H1 (cell line): ENCODE measurements at regions not wholly inside any gene's neighbourhood (a gene's known extent, or its start where the extent isn't known, plus 50 kb on each side); places are given as distances from the start of the nearest gene placed in this dataset.

ENCODE experiments used
- BACH1 ChIP-seq: IDR thresholded peaks from 2 replicates; pipeline ENCODE4 v1.6.1; 2012; ENCODE audit warnings: low read length, improper control_type of control experiment
- CTBP2 ChIP-seq: IDR thresholded peaks from 2 replicates; pipeline ENCODE4 v1.7.0; 2011; ENCODE audit warnings: borderline replicate concordance, mild to moderate bottlenecking, moderate library complexity, mixed read lengths, low read length; ENCODE audit not compliant: insufficient read depth, insufficient read length
- FOSL1 ChIP-seq: IDR thresholded peaks from 2 replicates; pipeline ENCODE4 v1.6.1; 2011; ENCODE audit warnings: mild to moderate bottlenecking, low read depth, low read length, moderate library complexity; ENCODE audit not compliant: insufficient read depth
- POLR2AphosphoS5 ChIP-seq: IDR thresholded peaks from 2 replicates; pipeline ENCODE4 v1.6.1; 2011; ENCODE audit warnings: low read depth, low read length
- RAD21 ChIP-seq, 2 experiments: IDR thresholded peaks in 1 of 2; conservative IDR thresholded peaks in 1 of 2; 2 replicates each; pipeline ENCODE4 v1.6.1; 2011; ENCODE audit warnings: low read depth in 2 of 2, low read length in 2 of 2, improper control_type of control experiment in 1 of 2, inconsistent platforms in 1 of 2, mild to moderate bottlenecking in 1 of 2, moderate library complexity in 1 of 2

DNA sequence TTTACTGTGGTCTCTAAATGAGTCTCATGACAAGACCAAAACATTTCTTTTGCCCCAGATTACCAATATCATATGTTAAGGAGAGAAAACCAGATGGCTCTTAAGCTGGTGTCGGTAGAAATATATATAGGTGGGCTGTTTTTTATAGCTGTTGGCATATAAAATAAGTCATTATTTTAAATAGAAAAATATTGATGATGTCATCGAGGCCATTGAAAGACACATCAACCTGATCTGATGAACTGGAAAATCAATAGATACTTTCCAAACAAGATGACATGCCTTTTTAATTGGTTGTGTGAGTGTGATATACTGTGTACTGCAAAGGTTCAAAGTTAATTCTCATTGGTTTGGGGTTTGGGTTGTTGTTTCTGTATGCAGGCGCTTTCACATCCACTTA is 617.3 kb downstream of the CCDC171 start (continued):
- TF ChIP-seq CTBP2 (no peak), RAD21 (IDR thresholded peaks at IDR 0.05 in 1 of 2, conservative IDR thresholded peaks at IDR 0.05 in 1 of 2; ENCODE audit: low read depth in 2 of 2, low read length in 2 of 2) (no peak), FOSL1 (no peak), POLR2AphosphoS5 (no peak), BACH1 (no peak)
